Smooth muscle cell (in vitro differentiated cells): ENCODE measurements at regions not wholly inside any gene's neighbourhood (a gene's known extent, or its start where the extent isn't known, plus 50 kb on each side); places are given as distances from the start of the nearest gene placed in this dataset.

Experiments
- DNase-seq: peaks from one replicate; lab custom pipeline; 2025; ENCODE audit not compliant: unreplicated experiment; lab: John Stamatoyannopoulos, UW
- H2AFZ ChIP-seq: fragments of 200-600 bp; sonication (generic); 2 replicates; pipeline ENCODE4 v1.6.0; 2016; ENCODE audit warnings: antibody characterized with exemption, low read depth, mild to moderate bottlenecking
- H3F3A ChIP-seq: fragments of 200-600 bp; sonication (generic); 2 replicates; pipeline ENCODE4 v1.6.0; 2017; ENCODE audit warnings: antibody characterized with exemption, low read depth
- H3K27ac ChIP-seq: fragments of 200-600 bp; sonication (generic); 2 replicates; pipeline ENCODE4 v1.5.1; 2016; ENCODE audit warnings: low read depth, mild to moderate bottlenecking
- H3K27me3 ChIP-seq: fragments of 200-600 bp; sonication (generic); 2 replicates; pipeline ENCODE4 v1.6.1; 2016; ENCODE audit warnings: low read depth, mild to moderate bottlenecking
- H3K36me3 ChIP-seq: fragments of 200-600 bp; sonication (generic); 2 replicates; pipeline ENCODE4 v1.5.1; 2016; ENCODE audit warnings: low read depth
- H3K4me1 ChIP-seq: fragments of 200-600 bp; sonication (generic); 2 replicates; pipeline ENCODE4 v1.5.1; 2016; ENCODE audit warnings: low read depth
- H3K4me2 ChIP-seq: fragments of 200-600 bp; sonication (generic); 2 replicates; pipeline ENCODE4 v1.6.0; 2016; ENCODE audit warnings: mild to moderate bottlenecking
- H3K4me3 ChIP-seq: fragments of 200-600 bp; sonication (generic); 2 replicates; pipeline ENCODE4 v1.5.1; 2016; ENCODE audit warnings: mild to moderate bottlenecking
- H3K79me2 ChIP-seq: fragments of 200-600 bp; sonication (generic); 2 replicates; pipeline ENCODE4 v1.6.0; 2016; ENCODE audit warnings: low read depth, mild to moderate bottlenecking
- H3K9ac ChIP-seq: fragments of 200-600 bp; sonication (generic); 2 replicates; pipeline ENCODE4 v1.6.0; 2016; ENCODE audit warnings: low read depth
- H3K9me3 ChIP-seq: fragments of 200-600 bp; sonication (generic); replicated peaks from 2 replicates; pipeline ENCODE4 v1.5.1; 2016; ENCODE audit warnings: low read depth
- H4K20me1 ChIP-seq: fragments of 200-600 bp; sonication (generic); 2 replicates; pipeline ENCODE4 v1.6.0; 2016; ENCODE audit warnings: low read depth
- WGBS: methylation state at CpG from one replicate; pipeline ENCODE4 v1.1.7; 2016; ENCODE audit warnings: low lambda C conversion rate; 5-methylcytosine and 5-hydroxymethylcytosine counted together
- TF ChIP-seq, protein P1 (sequence below): fragments of 200-600 bp; sonication (generic); IDR thresholded peaks from 2 replicates; pipeline ENCODE4 v1.5.1; 2017; ENCODE audit warnings: borderline replicate concordance, mild to moderate bottlenecking, antibody characterized with exemption; ENCODE audit not compliant: insufficient read depth, poor library complexity, severe bottlenecking

DNA sequence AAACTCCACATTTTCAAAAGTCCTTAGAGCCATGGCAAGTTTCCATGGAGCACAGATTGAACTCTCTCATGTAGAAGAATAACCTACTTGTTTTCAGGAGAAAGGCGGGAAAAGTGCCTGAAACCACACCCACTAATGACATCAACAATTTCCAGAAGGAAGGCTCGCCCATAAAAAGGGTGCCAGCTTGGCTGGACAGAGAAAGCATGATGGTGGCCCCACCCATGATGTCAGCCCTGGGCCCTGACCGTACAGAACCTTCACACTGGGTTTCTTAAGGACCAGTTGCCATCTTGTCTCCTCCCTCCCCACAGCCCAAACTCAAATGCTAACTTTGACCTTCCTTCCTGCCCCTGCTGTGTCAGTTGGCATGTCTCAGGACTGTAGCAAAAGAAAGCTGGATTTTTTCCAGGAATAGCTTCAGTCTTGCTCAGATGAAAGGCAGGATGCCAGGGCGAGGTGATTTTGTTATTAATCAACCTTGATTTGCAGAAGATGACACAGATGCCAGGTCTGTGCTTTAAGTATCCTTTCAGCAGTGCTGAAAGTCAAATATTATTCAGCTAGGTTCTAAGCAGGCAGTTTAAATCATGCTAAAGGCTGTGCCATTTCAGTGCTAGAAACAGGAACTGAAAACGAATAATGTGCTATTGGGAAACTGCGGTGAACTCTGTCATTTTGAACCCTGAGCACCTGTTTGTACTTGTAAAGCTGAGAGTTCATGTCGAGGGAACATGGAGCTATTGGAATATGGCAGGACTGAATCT is 89.5 kb upstream of the RFC3 start:
- Histone ChIP-seq H2AFZ (no peak overlapping the region), H3K36me3 (no peaks in the 10 kb centered on the region), H4K20me1 (no peaks in the 10 kb centered on the region), H3F3A (no peaks in the 10 kb centered on the region), H3K79me2 (no peaks in the 10 kb centered on the region), H3K4me2 (no peak overlapping the region), H3K9me3 (no peaks in the 10 kb centered on the region), H3K4me3 (no peak overlapping the region), H3K27me3 (no peaks in the 10 kb centered on the region), H3K27ac (no peak overlapping the region), H3K4me1 (no peaks in the 10 kb centered on the region), H3K9ac (no peak overlapping the region)
- 89% methylated on average over 7 of the region's 7 CpGs for WGBS
- DNase-seq, result no peak
- TF ChIP-seq, protein P1, sequence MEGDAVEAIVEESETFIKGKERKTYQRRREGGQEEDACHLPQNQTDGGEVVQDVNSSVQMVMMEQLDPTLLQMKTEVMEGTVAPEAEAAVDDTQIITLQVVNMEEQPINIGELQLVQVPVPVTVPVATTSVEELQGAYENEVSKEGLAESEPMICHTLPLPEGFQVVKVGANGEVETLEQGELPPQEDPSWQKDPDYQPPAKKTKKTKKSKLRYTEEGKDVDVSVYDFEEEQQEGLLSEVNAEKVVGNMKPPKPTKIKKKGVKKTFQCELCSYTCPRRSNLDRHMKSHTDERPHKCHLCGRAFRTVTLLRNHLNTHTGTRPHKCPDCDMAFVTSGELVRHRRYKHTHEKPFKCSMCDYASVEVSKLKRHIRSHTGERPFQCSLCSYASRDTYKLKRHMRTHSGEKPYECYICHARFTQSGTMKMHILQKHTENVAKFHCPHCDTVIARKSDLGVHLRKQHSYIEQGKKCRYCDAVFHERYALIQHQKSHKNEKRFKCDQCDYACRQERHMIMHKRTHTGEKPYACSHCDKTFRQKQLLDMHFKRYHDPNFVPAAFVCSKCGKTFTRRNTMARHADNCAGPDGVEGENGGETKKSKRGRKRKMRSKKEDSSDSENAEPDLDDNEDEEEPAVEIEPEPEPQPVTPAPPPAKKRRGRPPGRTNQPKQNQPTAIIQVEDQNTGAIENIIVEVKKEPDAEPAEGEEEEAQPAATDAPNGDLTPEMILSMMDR, result no peak

DNA sequence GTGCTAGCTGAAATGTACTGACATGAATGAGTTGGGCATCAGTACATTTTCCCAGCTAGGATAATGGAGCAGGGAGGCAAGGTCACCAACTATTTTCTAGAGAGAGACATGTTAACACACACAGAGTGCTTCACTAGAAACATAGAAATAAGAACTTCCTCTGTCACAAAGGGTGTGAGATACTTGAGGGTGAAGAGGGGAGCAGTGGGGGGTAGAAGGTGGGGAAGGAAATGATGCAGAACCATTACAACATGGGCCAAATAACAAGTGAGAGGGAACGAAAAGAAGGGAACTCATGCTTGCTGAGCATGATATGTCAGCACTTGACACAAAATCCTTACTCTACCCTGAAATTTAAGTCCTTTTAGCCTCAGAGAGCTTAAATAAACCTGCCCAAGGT is 87.8 kb upstream of the RFC3 start:
- H3K4me2 ChIP-seq, result no peak overlapping the region
- H3K9me3 ChIP-seq, result no peaks in the 10 kb centered on the region
- H3K79me2 ChIP-seq, result no peaks in the 10 kb centered on the region
- TF ChIP-seq, protein P1, result no peak
- no peak overlapping the region for H3K27ac ChIP-seq
- H3K9ac ChIP-seq, result no peak overlapping the region
- H3F3A ChIP-seq, result no peaks in the 10 kb centered on the region
- no peaks in the 10 kb centered on the region for H3K4me1 ChIP-seq
- no peaks in the 10 kb centered on the region for H3K36me3 ChIP-seq
- 94% methylated on average over 1 of the region's 1 CpG for WGBS
- no peak overlapping the region for H2AFZ ChIP-seq
- H3K4me3 ChIP-seq, result no peak overlapping the region
- DNase-seq, result no peak
- no peaks in the 10 kb centered on the region for H3K27me3 ChIP-seq
- H4K20me1 ChIP-seq, result no peaks in the 10 kb centered on the region

DNA sequence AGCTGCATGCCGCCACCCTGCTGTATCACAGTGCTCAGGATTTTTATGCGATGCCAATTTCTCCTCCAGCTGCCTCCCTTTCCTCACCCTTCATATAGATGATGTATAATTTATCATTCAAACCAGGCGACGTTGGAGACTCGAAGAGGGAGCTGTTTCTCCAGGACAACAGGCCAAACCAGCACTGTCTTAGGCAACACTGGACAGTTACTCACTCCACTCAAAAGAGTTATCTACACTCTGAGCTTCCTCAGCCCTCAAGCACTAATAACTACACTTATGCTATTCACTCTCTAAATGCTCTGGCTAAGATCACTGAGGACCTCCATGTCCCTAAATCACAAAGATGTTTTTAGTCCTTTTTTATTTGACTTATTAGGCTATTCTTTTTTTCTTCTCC is 87.3 kb upstream of the RFC3 start:
- Histone ChIP-seq H3K4me2 (no peak overlapping the region), H3K9me3 (no peaks in the 10 kb centered on the region), H2AFZ (no peak overlapping the region), H3F3A (no peaks in the 10 kb centered on the region), H3K79me2 (no peaks in the 10 kb centered on the region), H3K4me3 (no peak overlapping the region), H3K36me3 (no peaks in the 10 kb centered on the region), H3K4me1 (no peaks in the 10 kb centered on the region), H4K20me1 (no peaks in the 10 kb centered on the region), H3K27me3 (no peaks in the 10 kb centered on the region), H3K27ac (no peak overlapping the region), H3K9ac (no peak overlapping the region)
- no peak for DNase-seq
- WGBS, result 95% methylated on average over 5 of the region's 5 CpGs
- TF ChIP-seq, protein P1, result no peak

DNA sequence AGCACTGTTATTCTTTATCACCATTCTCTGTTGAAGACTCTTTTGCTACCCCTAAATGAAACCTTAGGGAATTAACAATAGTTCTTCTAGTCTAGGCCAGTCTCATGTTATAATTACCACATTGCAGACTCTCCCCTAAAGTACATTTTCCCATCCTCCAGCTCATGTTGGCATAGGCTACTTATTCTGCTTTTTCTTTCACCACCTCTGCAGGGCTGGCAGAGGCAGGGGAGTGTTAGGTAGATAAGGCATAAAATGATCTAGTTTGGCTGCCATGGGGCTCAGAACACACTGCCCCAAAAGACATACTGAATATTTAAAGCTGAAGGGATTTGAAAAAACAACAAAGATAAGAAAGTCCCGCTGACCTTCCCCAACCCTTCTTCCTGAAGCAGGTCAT is 82.7 kb upstream of the RFC3 start:
- TF ChIP-seq, protein P1, result no peak
- H3K4me1 ChIP-seq, result no peaks in the 10 kb centered on the region
- no peaks in the 10 kb centered on the region for H3K27me3 ChIP-seq
- no peaks in the 10 kb centered on the region for H3K79me2 ChIP-seq
- H3K27ac ChIP-seq, result no peak overlapping the region
- no peak overlapping the region for H3K4me2 ChIP-seq
- 18% methylated on average over 1 of the region's 1 CpG for WGBS
- no peaks in the 10 kb centered on the region for H3K9me3 ChIP-seq
- H3K9ac ChIP-seq, result no peak overlapping the region
- no peaks in the 10 kb centered on the region for H4K20me1 ChIP-seq
- H3K36me3 ChIP-seq, result no peaks in the 10 kb centered on the region
- no peak overlapping the region for H3K4me3 ChIP-seq
- H2AFZ ChIP-seq, result no peak overlapping the region
- no peaks in the 10 kb centered on the region for H3F3A ChIP-seq
- no peak for DNase-seq
